CD4-positive, alpha-beta T cell treated with Interferon alpha-2 for 1 hour (primary cell): ENCODE measurements at regions not wholly inside any gene's neighbourhood (a gene's known extent, or its start where the extent isn't known, plus 50 kb on each side); places are given as distances from the start of the nearest gene placed in this dataset.
"Not testable (repeated sequence)": the region's sequence is repeated elsewhere in the genome, so short reads cannot be mapped to it uniquely, and the experiment has no call there.

Experiments used
- DNase-seq, 2 donors: peaks; one replicate each; pipeline ENCODE4 v3.0.0-alpha.2; 2020 to 2022

DNA sequence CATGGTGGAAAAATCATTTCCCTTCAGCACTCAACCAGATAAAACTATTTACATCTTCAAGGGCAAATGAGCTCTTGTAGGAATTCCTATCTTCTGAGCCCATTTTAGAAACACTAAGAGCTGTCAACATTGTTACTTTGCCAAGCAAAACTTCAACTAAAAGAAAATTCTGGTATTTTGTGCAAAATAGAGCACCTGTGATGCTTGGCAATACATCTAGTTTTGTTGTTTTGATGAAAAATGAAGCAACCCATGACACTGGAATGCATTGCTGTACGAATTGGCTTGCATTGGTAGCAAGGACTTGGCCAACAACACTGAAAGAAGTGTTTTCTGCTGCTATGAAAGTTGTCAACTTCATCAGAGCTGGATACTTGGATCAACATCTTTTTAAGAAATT is 194.4 kb downstream of the COX18 start:
- no peak for DNase-seq

- no peak for DNase-seq
Observed at GRCh38 chr4:72864898-72865297, 204.6 kb downstream of the COX18 start.

DNA sequence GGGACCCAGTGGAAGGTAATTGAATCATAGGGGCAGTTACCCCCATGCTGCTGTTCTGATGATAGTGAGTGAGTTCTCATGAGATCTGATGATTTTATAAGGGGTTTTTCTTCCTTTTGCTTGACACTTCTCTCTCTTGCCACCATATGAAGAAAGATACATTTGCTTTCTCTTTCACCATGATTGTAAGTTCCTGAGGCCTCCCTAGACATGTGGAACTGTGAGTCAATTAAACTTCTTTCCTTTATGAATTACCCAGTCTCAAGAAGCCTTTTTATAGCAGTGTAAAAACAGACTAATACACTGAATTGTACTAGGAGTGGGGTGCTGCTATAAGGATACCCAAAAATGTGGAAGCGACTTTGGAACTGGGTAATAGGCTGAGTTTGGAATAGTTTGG is 205.2 kb downstream of the COX18 start:
- DNase-seq = not testable (repeated sequence)

DNA sequence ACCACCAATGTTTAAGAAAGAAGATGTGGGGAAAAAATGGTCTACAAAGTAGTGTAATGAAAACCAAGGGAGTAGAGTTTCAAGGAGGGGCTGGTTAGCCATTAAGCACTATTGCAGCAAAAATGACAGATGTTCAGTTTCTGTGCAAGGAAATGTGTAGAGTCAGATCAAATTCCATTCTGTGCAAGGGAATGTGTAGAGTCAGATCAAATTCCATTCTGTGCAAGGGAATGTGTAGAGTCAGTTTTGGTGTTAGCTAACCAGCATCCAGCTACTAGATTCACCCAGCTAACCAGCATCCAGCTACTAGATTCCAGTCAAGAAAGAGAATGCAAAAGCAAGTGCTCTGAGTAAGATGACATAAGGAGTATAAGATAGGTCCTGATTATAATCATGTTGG is 208.8 kb downstream of the COX18 start:
- DNase-seq = no peak

DNA sequence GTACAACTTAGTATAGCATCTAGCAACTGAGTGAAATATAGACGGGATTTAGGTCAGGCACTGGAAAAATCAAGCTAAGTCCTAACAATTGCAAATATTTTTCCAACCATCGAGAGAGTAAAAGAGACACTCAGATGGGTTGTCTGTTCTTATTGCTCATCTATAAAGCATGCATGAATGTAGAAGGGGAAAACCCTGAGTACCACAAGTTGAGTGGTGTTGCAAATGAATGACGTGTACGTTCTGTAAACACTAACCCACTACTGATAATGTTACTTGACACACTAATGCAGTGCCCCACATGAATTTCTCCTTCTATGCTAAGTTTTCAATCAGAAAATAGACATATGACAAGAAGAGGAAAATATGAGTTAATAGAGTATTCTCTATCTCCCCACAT is 211.2 kb downstream of the COX18 start:
- no peak for DNase-seq

- DNase-seq = no peak
Observed at GRCh38 chr4:72857787-72858186, 211.7 kb downstream of the COX18 start.

- DNase-seq = no peak
Observed at GRCh38 chr4:72857216-72857615, 212.3 kb downstream of the COX18 start.

- DNase-seq = no peak
Observed at GRCh38 chr4:72846280-72847111, 223.0 kb downstream of the COX18 start.

DNA sequence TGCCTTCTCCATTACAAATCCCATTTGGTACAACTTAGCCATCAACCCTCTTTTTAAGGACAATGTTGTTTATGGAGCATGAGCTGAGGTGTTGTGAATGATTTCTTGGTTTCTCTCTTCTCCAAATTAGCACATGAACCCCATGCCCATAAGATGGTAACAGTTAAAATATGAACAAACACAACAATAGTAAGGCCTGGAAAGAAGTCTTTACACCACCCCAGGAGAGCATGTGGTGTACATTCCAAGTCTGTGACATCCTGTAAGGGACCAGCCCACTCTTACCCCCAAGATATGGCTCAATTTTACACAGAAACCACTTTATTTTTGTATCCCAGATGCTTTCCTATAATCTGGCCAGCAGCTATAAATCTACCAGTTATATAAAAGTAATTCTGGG is 226.1 kb downstream of the COX18 start:
- no peak for DNase-seq

- DNase-seq = no peak
Observed at GRCh38 chr4:72842323-72842722, 227.2 kb downstream of the COX18 start.

- DNase-seq = not testable (repeated sequence)
Observed at GRCh38 chr4:72840166-72840565, 229.3 kb downstream of the COX18 start.

DNA sequence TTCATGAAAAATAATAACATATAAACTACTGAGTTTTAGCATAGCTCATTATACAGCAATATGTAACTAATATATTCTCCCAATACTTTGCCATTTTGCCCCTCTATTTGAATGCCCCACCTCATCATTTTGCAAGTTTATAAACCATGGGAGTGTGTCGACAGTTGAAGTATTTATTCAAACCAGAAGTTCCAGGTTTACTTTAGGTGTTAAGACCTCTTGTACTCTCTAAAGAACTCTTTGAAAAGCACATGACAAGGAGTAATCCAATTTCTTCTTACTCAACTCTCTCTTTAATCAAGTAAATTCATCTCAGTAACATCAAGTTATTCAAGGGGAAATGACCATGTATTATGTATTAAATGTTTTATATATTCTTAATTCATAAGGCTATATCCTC is 240.7 kb downstream of the COX18 start:
- no peak for DNase-seq

GRCh38 chr4:72827968-72828367 is 241.5 kb downstream of the COX18 start:
- no peak for DNase-seq

GRCh38 chr4:72820107-72820506 is 249.4 kb downstream of the COX18 start:
- no peak for DNase-seq

GRCh38 chr4:72817012-72817411 is 248.0 kb upstream of the ADAMTS3 start:
- DNase-seq = no peak

- DNase-seq = no peak
Observed at GRCh38 chr4:72814241-72814640, 245.2 kb upstream of the ADAMTS3 start.

GRCh38 chr4:72809208-72809607 is 240.2 kb upstream of the ADAMTS3 start:
- DNase-seq = no peak

GRCh38 chr4:72805284-72805683 is 236.3 kb upstream of the ADAMTS3 start:
- DNase-seq = no peak

DNA sequence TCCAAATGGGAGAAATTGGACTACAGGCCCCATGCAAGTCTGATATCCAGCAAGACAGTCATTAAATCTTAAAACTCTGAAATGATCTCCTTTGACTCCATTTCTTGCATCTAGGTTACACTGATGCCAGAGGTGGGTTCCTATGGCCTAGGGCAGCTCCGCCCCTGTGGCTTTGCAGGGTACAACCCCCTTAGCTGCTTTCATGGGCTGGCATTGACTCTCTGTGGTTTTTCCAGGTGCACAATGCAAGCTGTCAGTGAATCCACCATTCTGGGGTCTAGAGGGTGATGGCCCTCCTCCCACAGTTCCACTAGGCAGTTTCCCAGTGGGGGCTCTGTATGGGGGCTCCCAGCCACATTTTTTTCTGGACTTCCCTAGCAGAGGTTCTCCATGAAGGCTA is 228.5 kb upstream of the ADAMTS3 start:
- DNase-seq = no peak

DNA sequence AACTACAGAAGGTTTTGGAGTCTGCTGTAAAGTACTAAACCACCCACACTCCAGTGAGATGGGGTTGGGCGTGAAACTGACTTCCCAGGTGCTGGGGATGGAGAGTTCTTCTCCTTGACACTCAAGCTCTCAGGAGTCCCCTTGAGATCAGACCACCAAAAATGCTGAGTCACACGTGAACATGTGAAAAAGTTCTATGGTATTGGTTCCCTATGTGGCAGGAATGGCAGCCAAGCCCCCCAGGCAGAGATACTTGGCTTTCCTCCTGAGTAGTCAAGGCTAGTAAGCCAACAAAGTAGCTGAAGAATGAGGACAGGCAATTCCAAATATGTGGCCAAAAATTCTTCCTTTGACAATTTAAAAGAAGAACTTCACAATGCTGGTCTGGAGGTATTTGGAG is 222.0 kb upstream of the ADAMTS3 start:
- DNase-seq = no peak

GRCh38 chr4:72786401-72786990 is 217.5 kb upstream of the ADAMTS3 start:
- DNase-seq = no peak

- no peak for DNase-seq
Observed at GRCh38 chr4:72779241-72779640, 210.2 kb upstream of the ADAMTS3 start.

- DNase-seq = no peak
Observed at GRCh38 chr4:72777436-72777835, 208.4 kb upstream of the ADAMTS3 start.

GRCh38 chr4:72770708-72771107 is 201.7 kb upstream of the ADAMTS3 start:
- DNase-seq = no peak

GRCh38 chr4:72768364-72768763 is 199.3 kb upstream of the ADAMTS3 start:
- DNase-seq = no peak
